Activated CD4-positive, alpha-beta memory T cell treated with anti-CD3 and anti-CD28 coated beads, Interleukin-2, amount 10 ng/mL, durations not matched to agents 7 days and 5 days (primary cell): ENCODE measurements at regions not wholly inside any gene's neighbourhood (a gene's known extent, or its start where the extent isn't known, plus 50 kb on each side); places are given as distances from the start of the nearest gene placed in this dataset.

Source experiments
- CTCF ChIA-PET: fragments of 350-600 bp; sonication (Branson Sonifier 250); formaldehyde crosslinking; loops from one replicate; lab custom pipeline; 2021; ENCODE audit warnings: antibody characterized with exemption, inconsistent platforms; lab: Charles Lee
- POLR2A ChIA-PET: fragments of 350-600 bp; sonication (Branson Sonifier 250); formaldehyde crosslinking; loops from one replicate; lab custom pipeline; 2021; ENCODE audit warnings: antibody characterized with exemption; lab: Charles Lee
- DNase-seq: peaks from one replicate; pipeline ENCODE4 v3.0.0-alpha.2; 2020
- H3K27ac Mint-ChIP-seq: one replicate; pipeline ENCODE4 v1.8.0; 2021; ENCODE audit warnings: mild to moderate bottlenecking, mixed read lengths
- H3K27me3 Mint-ChIP-seq: one replicate; pipeline ENCODE4 v1.8.0; 2021; ENCODE audit warnings: mixed read lengths
- H3K36me3 Mint-ChIP-seq: one replicate; pipeline ENCODE4 v1.8.0; 2021; ENCODE audit warnings: low read depth, mixed read lengths
- H3K4me1 Mint-ChIP-seq: one replicate; pipeline ENCODE4 v1.8.0; 2021; ENCODE audit warnings: mixed read lengths
- H3K4me3 Mint-ChIP-seq: one replicate; pipeline ENCODE4 v1.8.0; 2021; ENCODE audit warnings: mild to moderate bottlenecking, mixed read lengths
- H3K9me3 Mint-ChIP-seq: one replicate; pipeline ENCODE4 v1.8.0; 2021; ENCODE audit warnings: mixed read lengths

DNA sequence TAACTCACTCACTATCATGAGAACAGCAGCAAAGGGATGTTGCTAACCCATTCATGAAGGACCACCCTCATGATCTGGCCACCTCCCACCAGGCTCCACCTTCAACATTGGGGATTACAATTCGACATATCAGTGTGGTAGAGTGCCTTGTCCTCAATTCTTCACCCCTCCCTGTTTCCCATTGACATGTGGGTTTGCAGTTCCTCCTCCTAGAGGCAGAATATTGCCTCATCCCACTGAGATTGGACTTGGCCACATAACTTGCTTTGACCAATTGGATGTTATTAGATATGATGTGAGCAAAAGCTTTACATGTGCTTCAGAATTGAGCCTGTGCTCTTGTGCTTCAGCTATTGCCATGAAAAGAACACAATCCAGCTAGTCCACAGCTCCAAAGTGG, 217.0 kb upstream of the CXCR4 start:
- Mint-ChIP-seq H3K9me3 (no peaks in the 10 kb centered on the region), H3K4me3 (no peak overlapping the region), H3K27ac (no peak overlapping the region), H3K27me3 (no peaks in the 10 kb centered on the region), H3K4me1 (peaks cover 3% of the 10 kb centered on the region), H3K36me3 (peaks cover 3% of the 10 kb centered on the region)
- CTCF ChIA-PET: no interaction called here
- POLR2A ChIA-PET: interaction anchor here (0.6 kb wide), 1 partner anchor 199 kb away, joined by 3 read pairs; no protein-coding TSS in a partner anchor
- no peak for DNase-seq

- CTCF ChIA-PET: no interaction called here
- POLR2A ChIA-PET: no interaction called here
- H3K9me3 Mint-ChIP-seq: no peaks in the 10 kb centered on the region
Observed at GRCh38 chr2:136332436-136333095, 214.6 kb upstream of the CXCR4 start.

DNA sequence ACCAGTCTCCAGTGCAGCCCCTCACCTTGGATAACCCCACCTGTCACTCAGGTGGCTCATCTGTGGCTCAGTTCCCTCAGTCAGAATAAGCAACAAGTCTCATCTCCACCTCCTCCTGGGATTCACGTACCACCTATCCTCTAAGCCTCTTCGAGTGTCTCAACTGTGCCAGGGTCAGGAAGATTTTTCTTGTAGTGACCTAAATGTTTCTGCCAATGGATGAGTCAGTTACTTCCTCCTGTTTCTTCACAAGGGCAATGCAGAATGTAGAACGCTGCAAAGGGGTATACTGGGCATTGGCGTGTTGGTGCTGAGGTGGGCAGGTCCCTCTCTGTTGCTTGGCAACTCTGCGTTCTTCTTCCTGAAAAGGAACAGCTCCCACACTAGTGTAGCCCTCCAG, 213.3 kb upstream of the CXCR4 start:
- Mint-ChIP-seq H3K4me1 (peaks cover 30% of the 10 kb centered on the region), H3K36me3 (peaks cover 7% of the 10 kb centered on the region), H3K27me3 (no peaks in the 10 kb centered on the region), H3K4me3 (no peak overlapping the region), H3K27ac (no peak overlapping the region), H3K9me3 (no peaks in the 10 kb centered on the region)
- CTCF ChIA-PET: no interaction called here
- POLR2A ChIA-PET: no interaction called here
- DNase-seq: no peak

More at GRCh38 chr2:136332436-136333095, 214.6 kb upstream of the CXCR4 start:
- Mint-ChIP-seq H3K27me3 (no peaks in the 10 kb centered on the region), H3K36me3 (peaks cover 7% of the 10 kb centered on the region), H3K4me1 (peaks cover 17% of the 10 kb centered on the region), H3K4me3 (no peak overlapping the region), H3K27ac (no peak overlapping the region)
- no peak for DNase-seq

GRCh38 chr2:136328207-136328795, 210.4 kb upstream of the CXCR4 start:
- Mint-ChIP-seq H3K4me3 (peak overlapping the region; percentile 59), H3K36me3 (peaks cover 16% of the 10 kb centered on the region), H3K4me1 (peaks cover 57% of the 10 kb centered on the region), H3K27ac (peak overlapping the region; percentile 90), H3K27me3 (no peaks in the 10 kb centered on the region), H3K9me3 (peaks cover 5% of the 10 kb centered on the region)
- ChIA-PET CTCF (interaction anchor here (1.0 to 1.7 kb wide), 4 partner anchors 48 to 414 kb away, joined by 3 to 7 read pairs (median 4); no protein-coding TSS in a partner anchor), POLR2A (interaction anchor here (0.9 to 2.6 kb wide), 6 partner anchors 47 to 345 kb away, joined by 3 to 19 read pairs (median 8); no protein-coding TSS in a partner anchor)
- DNase-seq: no peak

- H3K4me1 Mint-ChIP-seq: peaks cover 66% of the 10 kb centered on the region
- CTCF ChIA-PET: interaction anchor here (0.5 to 1.7 kb wide), 8 partner anchors 41 to 827 kb away, joined by 3 to 7 read pairs (median 4); no protein-coding TSS in a partner anchor
- H3K9me3 Mint-ChIP-seq: peaks cover 5% of the 10 kb centered on the region
- peaks cover 16% of the 10 kb centered on the region for H3K36me3 Mint-ChIP-seq
- no peaks in the 10 kb centered on the region for H3K27me3 Mint-ChIP-seq
- H3K27ac Mint-ChIP-seq: peak overlapping the region; percentile 90
- POLR2A ChIA-PET: interaction anchor here (0.6 to 2.6 kb wide), 27 partner anchors 8 to 589 kb away, joined by 3 to 25 read pairs (median 4); partner anchors contain the start of gene DARS1
- DNase-seq: peak; percentile 85
- H3K4me3 Mint-ChIP-seq: peak overlapping the region; percentile 59
Observed at GRCh38 chr2:136327162-136327852, 209.4 kb upstream of the CXCR4 start.

- peaks cover 16% of the 10 kb centered on the region for H3K36me3 Mint-ChIP-seq
- no peaks in the 10 kb centered on the region for H3K27me3 Mint-ChIP-seq
- peaks cover 5% of the 10 kb centered on the region for H3K9me3 Mint-ChIP-seq
- CTCF ChIA-PET: no interaction called here
- POLR2A ChIA-PET: interaction anchor here (1.6 to 2.6 kb wide), 5 partner anchors 37 to 189 kb away, joined by 9 to 25 read pairs (median 17); no protein-coding TSS in a partner anchor
- H3K27ac Mint-ChIP-seq: peak overlapping the region; percentile 23
- H3K4me1 Mint-ChIP-seq: peaks cover 75% of the 10 kb centered on the region
- no peak overlapping the region for H3K4me3 Mint-ChIP-seq
- no peak for DNase-seq
Observed at GRCh38 chr2:136325844-136326331, 207.9 kb upstream of the CXCR4 start.

- Mint-ChIP-seq H3K4me1 (peaks cover 81% of the 10 kb centered on the region), H3K27ac (peak overlapping the region; percentile 81), H3K9me3 (peaks cover 5% of the 10 kb centered on the region), H3K36me3 (peaks cover 16% of the 10 kb centered on the region), H3K4me3 (peak overlapping the region; percentile 47), H3K27me3 (no peaks in the 10 kb centered on the region)
- CTCF ChIA-PET: interaction anchor here (1.5 kb wide), 1 partner anchor 60 kb away, joined by 4 read pairs; no protein-coding TSS in a partner anchor
- POLR2A ChIA-PET: no interaction called here
- DNase-seq: no peak
Observed at GRCh38 chr2:136324966-136325365, 207.0 kb upstream of the CXCR4 start.

DNA sequence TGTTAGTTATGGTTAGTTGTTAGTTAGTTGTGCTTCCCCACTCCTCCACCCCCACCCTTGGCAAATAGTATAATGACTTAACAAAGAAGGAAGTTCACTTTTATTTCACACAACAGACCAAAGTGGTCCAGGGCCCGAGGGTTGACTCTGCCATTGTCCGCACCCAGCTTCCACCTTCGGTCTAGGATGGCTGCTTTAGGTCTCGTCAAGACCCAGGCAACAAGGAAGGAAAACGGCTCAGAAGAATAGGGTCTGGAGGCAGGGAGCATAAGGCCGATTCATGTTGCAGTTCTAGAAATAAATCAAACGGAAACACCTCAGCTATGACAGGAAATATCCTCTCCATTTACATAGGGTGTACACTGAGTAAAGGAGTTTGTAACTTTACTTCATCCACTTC, 206.0 kb upstream of the CXCR4 start:
- POLR2A ChIA-PET: no interaction called here
- peaks cover 16% of the 10 kb centered on the region for H3K36me3 Mint-ChIP-seq
- H3K27me3 Mint-ChIP-seq: no peaks in the 10 kb centered on the region
- H3K27ac Mint-ChIP-seq: peak overlapping the region; percentile 81
- no peak for DNase-seq
- H3K9me3 Mint-ChIP-seq: peaks cover 5% of the 10 kb centered on the region
- CTCF ChIA-PET: interaction anchor here (1.5 kb wide), 1 partner anchor 61 kb away, joined by 4 read pairs; no protein-coding TSS in a partner anchor
- peak overlapping the region; percentile 50 for H3K4me3 Mint-ChIP-seq
- peaks cover 90% of the 10 kb centered on the region for H3K4me1 Mint-ChIP-seq

GRCh38 chr2:136323195-136323594, 205.2 kb upstream of the CXCR4 start:
- Mint-ChIP-seq H3K27ac (no peak overlapping the region), H3K4me1 (peaks cover 86% of the 10 kb centered on the region), H3K4me3 (no peak overlapping the region), H3K36me3 (peaks cover 11% of the 10 kb centered on the region), H3K27me3 (no peaks in the 10 kb centered on the region), H3K9me3 (peaks cover 5% of the 10 kb centered on the region)
- no peak for DNase-seq
- POLR2A ChIA-PET: interaction anchor here (0.7 kb wide), 1 partner anchor 204 kb away, joined by 3 read pairs; no protein-coding TSS in a partner anchor
- CTCF ChIA-PET: no interaction called here

DNA sequence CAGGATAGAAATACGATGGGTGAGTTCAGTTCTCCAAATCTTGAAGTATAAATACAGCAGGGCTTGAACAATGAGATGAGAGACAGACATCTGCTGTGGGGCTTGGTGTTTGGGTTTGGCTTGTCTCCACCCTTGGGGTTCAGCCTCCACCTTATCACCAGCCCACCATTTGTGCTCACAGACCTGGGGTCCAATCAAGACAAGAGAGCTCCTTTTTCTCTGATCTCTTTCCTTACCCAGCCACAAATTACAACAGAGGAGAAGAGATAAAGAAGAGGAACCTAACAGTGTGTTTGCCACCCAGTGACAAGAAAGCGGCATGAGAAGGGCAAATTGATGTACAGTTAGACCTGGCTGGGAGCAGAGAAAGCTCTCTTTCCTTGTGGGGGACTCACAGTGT, 204.5 kb upstream of the CXCR4 start:
- ChIA-PET CTCF (no interaction called here), POLR2A (interaction anchor here (0.7 kb wide), 1 partner anchor 204 kb away, joined by 3 read pairs; no protein-coding TSS in a partner anchor)
- H3K27me3 Mint-ChIP-seq: no peaks in the 10 kb centered on the region
- H3K27ac Mint-ChIP-seq: peak overlapping the region; percentile 60
- no peak for DNase-seq
- peaks cover 78% of the 10 kb centered on the region for H3K4me1 Mint-ChIP-seq
- peaks cover 5% of the 10 kb centered on the region for H3K9me3 Mint-ChIP-seq
- H3K4me3 Mint-ChIP-seq: no peak overlapping the region
- peaks cover 8% of the 10 kb centered on the region for H3K36me3 Mint-ChIP-seq

DNA sequence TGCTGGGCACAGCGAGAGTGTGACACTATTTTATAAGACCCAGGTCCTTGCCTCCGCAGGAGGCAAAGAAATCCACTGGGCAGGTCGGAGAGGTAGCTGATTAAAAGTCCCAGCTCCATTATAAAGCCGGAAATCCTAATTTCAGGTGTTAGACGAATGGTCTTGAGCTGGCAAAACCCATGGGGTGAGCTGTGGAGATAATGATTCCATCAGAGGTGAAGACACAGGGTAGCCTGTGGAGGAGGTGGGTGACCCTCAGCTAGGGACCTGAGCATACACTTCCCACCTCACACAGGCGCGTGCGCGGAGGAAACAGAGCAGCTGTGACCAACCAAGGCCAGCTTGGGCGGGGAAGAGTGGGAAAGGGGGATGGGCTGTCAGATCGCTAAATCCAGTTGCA, 201.7 kb upstream of the CXCR4 start:
- peaks cover 52% of the 10 kb centered on the region for H3K4me1 Mint-ChIP-seq
- H3K27me3 Mint-ChIP-seq: no peaks in the 10 kb centered on the region
- POLR2A ChIA-PET: interaction anchor here (0.8 to 1.2 kb wide), 2 partner anchors 8 to 203 kb away, joined by 3 to 4 read pairs; no protein-coding TSS in a partner anchor

DNA sequence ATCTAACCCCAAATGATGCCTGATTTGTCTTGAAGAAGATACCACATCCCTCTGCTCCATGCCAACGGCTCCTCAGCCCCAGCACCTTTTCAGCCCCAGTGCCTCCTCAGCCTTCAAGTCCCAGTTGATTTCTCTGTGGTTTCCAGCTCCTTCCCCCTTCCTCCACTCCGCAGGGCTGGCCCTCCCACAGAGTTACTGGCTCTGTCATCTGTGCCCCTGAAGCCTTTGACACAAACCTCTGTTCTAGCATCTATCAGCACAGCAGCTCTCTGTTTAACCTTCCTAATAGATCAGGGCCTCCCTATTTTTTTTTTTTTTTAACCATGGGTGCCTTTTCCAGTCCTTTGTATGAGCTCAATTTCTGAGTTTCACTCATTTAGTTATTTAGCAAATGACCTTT, 201.3 kb upstream of the CXCR4 start:
- Mint-ChIP-seq H3K27ac (no peak overlapping the region), H3K4me3 (no peak overlapping the region), H3K36me3 (peaks cover 3% of the 10 kb centered on the region), H3K4me1 (peaks cover 48% of the 10 kb centered on the region), H3K9me3 (peaks cover 1% of the 10 kb centered on the region), H3K27me3 (no peaks in the 10 kb centered on the region)
- DNase-seq: no peak
- ChIA-PET CTCF (interaction anchor here (1.0 to 1.4 kb wide), 3 partner anchors 9 to 405 kb away, joined by 3 to 6 read pairs (median 3); no protein-coding TSS in a partner anchor), POLR2A (interaction anchor here (0.8 kb wide), 2 partner anchors 8 to 401 kb away, joined by 3 to 4 read pairs; no protein-coding TSS in a partner anchor)

More for the DNA sequence above, 201.7 kb upstream of the CXCR4 start:
- Mint-ChIP-seq H3K9me3 (peaks cover 4% of the 10 kb centered on the region), H3K36me3 (peaks cover 7% of the 10 kb centered on the region), H3K4me3 (no peak overlapping the region), H3K27ac (no peak overlapping the region)
- DNase-seq: no peak
- CTCF ChIA-PET: interaction anchor here (1.0 to 1.4 kb wide), 3 partner anchors 9 to 406 kb away, joined by 3 to 6 read pairs (median 3); no protein-coding TSS in a partner anchor
